IPS DF 6.9 (cell line): ENCODE measurements at regions not wholly inside any gene's neighbourhood (a gene's known extent, or its start where the extent isn't known, plus 50 kb on each side); places are given as distances from the start of the nearest gene placed in this dataset.
"Not testable (repeated sequence)": the region's sequence is repeated elsewhere in the genome, so short reads cannot be mapped to it uniquely, and the experiment has no call there.

ENCODE experiments used
- DNase-seq: peaks from one replicate; pipeline ENCODE4 v3.0.0-alpha.2; 2013; ENCODE audit warnings: low read depth, low spot score
- H3K27ac ChIP-seq: one replicate; pipeline ENCODE4 v1.5.1; 2013; ENCODE audit warnings: low read length, control low read depth
- H3K27me3 ChIP-seq: 2 replicates; pipeline ENCODE4 v1.6.1; 2013; ENCODE audit warnings: mild to moderate bottlenecking, low read length; ENCODE audit not compliant: control insufficient read depth, insufficient read depth
- H3K36me3 ChIP-seq: 2 replicates; pipeline ENCODE4 v1.6.1; 2013; ENCODE audit warnings: low read length; ENCODE audit not compliant: control insufficient read depth, insufficient read depth
- H3K4me1 ChIP-seq: 2 replicates; pipeline ENCODE4 v1.6.1; 2013; ENCODE audit warnings: low read length; ENCODE audit not compliant: control insufficient read depth, insufficient read depth
- H3K4me3 ChIP-seq: 2 replicates; pipeline ENCODE4 v1.5.1; 2013; ENCODE audit warnings: mild to moderate bottlenecking, low read length
- H3K9me3 ChIP-seq: 2 replicates; pipeline ENCODE4 v1.6.1; 2013; ENCODE audit warnings: low read length, inconsistent platforms; ENCODE audit not compliant: control insufficient read depth, insufficient read depth
- WGBS: extraction: QIAGEN DNeasy Blood & Tissue Kit; methylation state at CpG from one replicate; pipeline ENCODE4 v1.1.7; 2013; ENCODE audit warnings: mixed read lengths, missing lambda C conversion rate; ENCODE audit not compliant: insufficient read length, insufficient coverage; 5-methylcytosine and 5-hydroxymethylcytosine counted together

DNA sequence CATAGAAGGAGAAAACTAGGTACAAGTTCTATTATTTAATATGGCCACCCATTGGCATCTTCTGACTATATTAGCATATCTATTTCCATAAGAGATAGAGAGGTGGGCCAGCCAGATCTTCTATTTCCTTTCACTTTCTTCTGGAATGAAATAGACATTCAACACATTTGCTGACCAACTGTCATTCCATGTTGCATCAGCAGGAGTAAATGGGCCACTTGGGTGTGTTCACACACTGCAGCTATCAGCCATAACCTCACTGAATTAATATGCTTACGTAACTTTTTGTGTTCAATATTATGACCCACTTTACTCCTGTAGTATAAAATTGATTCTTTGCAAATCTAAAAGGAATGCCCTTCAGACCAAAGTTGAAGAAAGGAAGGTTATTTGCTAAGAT lies 106.2 kb upstream of the LGR5 start:
- H3K36me3 ChIP-seq: no peaks in the 10 kb centered on the region
- DNase-seq: no peak
- no peaks in the 10 kb centered on the region for H3K9me3 ChIP-seq
- H3K27me3 ChIP-seq: no peaks in the 10 kb centered on the region
- no peak overlapping the region for H3K4me3 ChIP-seq
- WGBS: no CpG with 5 or more reads among the region's 1 CpG
- no peaks in the 10 kb centered on the region for H3K4me1 ChIP-seq
- no peak overlapping the region for H3K27ac ChIP-seq

DNA sequence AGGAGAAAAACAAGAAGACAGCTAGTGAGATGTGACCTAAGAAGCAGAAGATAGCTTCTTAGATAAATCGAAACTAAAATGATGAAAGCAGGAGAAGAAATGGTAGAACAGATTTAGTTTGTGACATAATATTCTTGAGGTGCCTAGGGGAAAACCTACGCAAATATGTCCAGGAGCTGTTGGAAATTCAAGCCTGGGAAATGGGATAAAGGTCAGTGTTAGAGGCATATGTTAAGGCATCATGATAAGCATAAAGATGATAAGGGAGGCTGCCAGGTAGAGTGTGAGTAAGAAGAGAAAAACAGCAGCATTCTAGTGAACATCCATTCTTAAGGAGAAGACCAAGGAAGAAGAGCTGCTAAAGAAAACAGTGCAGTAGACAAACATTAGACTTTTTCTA lies 109.6 kb upstream of the LGR5 start:
- H3K36me3 ChIP-seq: no peaks in the 10 kb centered on the region
- no peak for DNase-seq
- H3K9me3 ChIP-seq: no peaks in the 10 kb centered on the region
- no CpG with 5 or more reads among the region's 2 CpGs for WGBS
- no peaks in the 10 kb centered on the region for H3K4me1 ChIP-seq
- H3K27ac ChIP-seq: no peak overlapping the region
- no peaks in the 10 kb centered on the region for H3K27me3 ChIP-seq
- no peak overlapping the region for H3K4me3 ChIP-seq

- Histone ChIP-seq H3K36me3 (no peaks in the 10 kb centered on the region), H3K4me1 (no peaks in the 10 kb centered on the region), H3K27me3 (no peaks in the 10 kb centered on the region), H3K4me3 (no peak overlapping the region), H3K9me3 (no peaks in the 10 kb centered on the region), H3K27ac (no peak overlapping the region)
- no peak for DNase-seq
Measured at GRCh38 chr12:71321531-71321930, 118.1 kb upstream of the LGR5 start.

- Histone ChIP-seq H3K27me3 (no peaks in the 10 kb centered on the region), H3K36me3 (no peaks in the 10 kb centered on the region), H3K4me1 (no peaks in the 10 kb centered on the region), H3K9me3 (no peaks in the 10 kb centered on the region), H3K4me3 (no peak overlapping the region), H3K27ac (no peak overlapping the region)
- DNase-seq: no peak
- no CpG with 5 or more reads among the region's 1 CpG for WGBS
Measured at GRCh38 chr12:71321130-71321529, 118.5 kb upstream of the LGR5 start.

DNA sequence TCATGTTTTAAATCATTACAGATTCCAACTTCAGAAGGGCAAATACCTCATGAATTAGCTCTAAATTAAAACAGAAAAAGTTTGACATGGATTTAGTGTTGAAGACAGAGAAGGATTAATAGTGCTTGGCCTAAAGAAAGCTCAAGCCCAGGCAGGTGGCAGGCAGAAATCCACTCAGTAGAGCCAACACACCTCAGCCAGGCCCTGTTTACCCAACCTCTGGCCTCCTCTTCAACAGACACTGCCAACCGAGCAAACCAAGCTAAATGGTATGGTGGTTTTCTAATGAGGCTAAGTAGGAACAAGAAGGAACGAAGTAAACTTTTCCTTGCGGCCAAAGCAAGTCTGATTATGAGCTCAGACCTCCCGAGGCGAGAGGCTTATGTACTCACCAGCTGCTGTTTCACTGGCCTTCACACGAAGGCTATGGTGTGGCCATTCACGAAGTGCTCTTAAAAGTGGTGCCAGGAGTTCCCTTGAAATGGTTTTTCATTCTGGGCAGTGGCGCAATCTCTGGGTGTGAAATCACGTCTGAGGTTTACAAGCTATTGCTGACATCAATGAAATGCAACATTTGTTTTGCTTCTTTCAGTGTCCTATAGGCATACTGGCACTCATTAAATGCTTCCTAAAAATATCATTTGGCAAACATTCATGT lies 124.1 kb upstream of the LGR5 start:
- no peak overlapping the region for H3K4me3 ChIP-seq
- H3K4me1 ChIP-seq: no peaks in the 10 kb centered on the region; the same call in 1 of the 2 replicates
- no peaks in the 10 kb centered on the region for H3K36me3 ChIP-seq
- H3K27ac ChIP-seq: no peak overlapping the region
- no peaks in the 10 kb centered on the region for H3K9me3 ChIP-seq
- H3K27me3 ChIP-seq: no peaks in the 10 kb centered on the region
- DNase-seq: no peak
- WGBS: no CpG with 5 or more reads among the region's 9 CpGs

- H3K36me3 ChIP-seq: no peaks in the 10 kb centered on the region
- no peak overlapping the region for H3K27ac ChIP-seq
- H3K4me3 ChIP-seq: no peak overlapping the region
- H3K9me3 ChIP-seq: no peaks in the 10 kb centered on the region
- no CpG with 5 or more reads among the region's 3 CpGs for WGBS
- no peaks in the 10 kb centered on the region; the same call in 1 of the 2 replicates for H3K4me1 ChIP-seq
- no peak for DNase-seq
- H3K27me3 ChIP-seq: no peaks in the 10 kb centered on the region
Measured at GRCh38 chr12:71312768-71313403, 126.7 kb upstream of the LGR5 start.

GRCh38 chr12:71311611-71312010 lies 128.0 kb upstream of the LGR5 start:
- not testable (repeated sequence) for H3K4me3 ChIP-seq, H3K27me3 ChIP-seq, H3K4me1 ChIP-seq, H3K36me3 ChIP-seq, H3K27ac ChIP-seq, H3K9me3 ChIP-seq, DNase-seq
- no CpG with 5 or more reads among the region's 4 CpGs for WGBS

DNA sequence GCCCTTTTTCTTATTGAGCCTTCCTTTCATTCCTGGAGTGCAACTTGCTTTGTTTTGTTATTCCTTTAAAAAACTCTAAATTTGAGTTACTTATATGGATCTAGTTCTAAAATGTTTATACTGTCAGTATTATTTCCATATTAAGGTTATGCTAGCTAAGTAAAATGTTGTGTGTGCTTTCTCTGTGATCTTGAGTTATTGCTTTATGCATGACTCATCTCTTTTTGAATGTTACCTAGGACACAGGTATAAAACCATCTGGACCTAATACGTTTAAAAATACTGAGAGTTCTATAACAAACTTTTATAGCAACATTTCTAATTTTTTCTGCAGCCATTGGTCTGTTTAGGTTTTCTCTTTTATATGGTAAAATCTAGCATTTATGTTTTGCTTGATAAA lies 132.8 kb upstream of the LGR5 start:
- Histone ChIP-seq H3K4me1 (no peaks in the 10 kb centered on the region), H3K4me3 (no peak overlapping the region), H3K9me3 (no peaks in the 10 kb centered on the region), H3K27me3 (no peaks in the 10 kb centered on the region), H3K27ac (no peak overlapping the region), H3K36me3 (no peaks in the 10 kb centered on the region)
- no CpG with 5 or more reads among the region's 1 CpG for WGBS
- no peak for DNase-seq

DNA sequence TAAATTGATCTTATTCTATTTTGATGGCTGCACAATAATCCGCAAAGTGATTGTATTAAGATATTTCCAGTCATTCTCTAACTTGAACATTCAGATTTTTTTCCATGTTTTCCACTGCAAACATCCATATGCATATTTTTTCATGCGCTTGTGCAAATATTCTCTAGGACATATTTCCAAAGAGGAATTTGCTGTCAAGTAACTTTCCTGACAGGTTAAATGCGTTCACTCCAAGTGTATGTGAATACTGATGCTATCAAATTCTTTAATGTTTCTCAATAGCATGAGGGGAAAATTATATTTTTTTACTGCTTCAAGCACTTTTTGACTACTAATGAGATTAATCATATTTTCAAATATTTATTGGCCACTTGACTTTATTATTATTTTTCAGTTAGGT lies 135.3 kb upstream of the LGR5 start:
- Histone ChIP-seq H3K36me3 (no peaks in the 10 kb centered on the region), H3K4me1 (no peaks in the 10 kb centered on the region), H3K27me3 (no peaks in the 10 kb centered on the region), H3K27ac (no peak overlapping the region), H3K4me3 (no peak overlapping the region), H3K9me3 (no peaks in the 10 kb centered on the region)
- no CpG with 5 or more reads among the region's 3 CpGs for WGBS
- DNase-seq: no peak

- Histone ChIP-seq H3K27ac (no peak overlapping the region), H3K4me1 (no peaks in the 10 kb centered on the region), H3K4me3 (no peak overlapping the region), H3K36me3 (no peaks in the 10 kb centered on the region), H3K27me3 (no peaks in the 10 kb centered on the region), H3K9me3 (no peaks in the 10 kb centered on the region)
- no peak for DNase-seq
Measured at GRCh38 chr12:71303199-71303598, 136.4 kb upstream of the LGR5 start.
